GM23248 (cell line): ENCODE measurements at regions not wholly inside any gene's neighbourhood (a gene's known extent, or its start where the extent isn't known, plus 50 kb on each side); places are given as distances from the start of the nearest gene placed in this dataset.

ENCODE experiments used
- EZH2 ChIP-seq: fragments of 200-600 bp; sonication (generic); IDR thresholded peaks from 2 replicates; pipeline ENCODE4 v1.6.1; 2018; ENCODE audit warnings: antibody characterized with exemption, mild to moderate bottlenecking; ENCODE audit not compliant: insufficient read depth, poor library complexity, severe bottlenecking
- EZH2phosphoT487 ChIP-seq: fragments of 200-600 bp; sonication (generic); IDR thresholded peaks from 2 replicates; pipeline ENCODE4 v1.6.1; 2018; ENCODE audit warnings: antibody characterized with exemption, moderate library complexity, mild to moderate bottlenecking, low read depth; ENCODE audit not compliant: insufficient read depth

GRCh38 chr5:156256642-156257041, 70.3 kb upstream of the SGCD start:
- no peak for TF ChIP-seq EZH2
- no peak for TF ChIP-seq EZH2phosphoT487
